H54 (cell line): ENCODE measurements at regions not wholly inside any gene's neighbourhood (a gene's known extent, or its start where the extent isn't known, plus 50 kb on each side); places are given as distances from the start of the nearest gene placed in this dataset.

Experiments used
- DNase-seq: peaks from one replicate; pipeline ENCODE4 v3.0.0; 2011; ENCODE audit warnings: low spot score, mixed read lengths; ENCODE audit not compliant: insufficient read length
- FAIRE-seq: peaks from 3 replicates; lab custom pipeline; 2011; peaks lifted over from hg19 to GRCh38; lab: Jason Lieb, UNC
- POLR2A ChIP-seq: IDR thresholded peaks from 2 replicates; pipeline ENCODE4 v1.6.1; 2011; ENCODE audit warnings: low read depth, mild to moderate bottlenecking, low read length

- no peak for FAIRE-seq
- TF ChIP-seq POLR2A = no peak
- no peak for DNase-seq
Observed at GRCh38 chr7:115709664-115710063, 320.9 kb downstream of the TFEC start.

- no peak for DNase-seq
- TF ChIP-seq POLR2A = no peak
- FAIRE-seq = no peak
Observed at GRCh38 chr7:115708013-115708341, 322.6 kb downstream of the TFEC start.

GRCh38 chr7:115707258-115708012, 323.1 kb downstream of the TFEC start:
- FAIRE-seq = no peak

GRCh38 chr7:115704884-115705283, 325.7 kb downstream of the TFEC start:
- TF ChIP-seq POLR2A = no peak
- DNase-seq (no peak), FAIRE-seq (no peak)

More at GRCh38 chr7:115707258-115708012, 323.1 kb downstream of the TFEC start:
- no peak for DNase-seq
- TF ChIP-seq POLR2A = no peak

GRCh38 chr7:115701141-115701540, 329.4 kb downstream of the TFEC start:
- DNase-seq = no peak
- TF ChIP-seq POLR2A = no peak
- FAIRE-seq = no peak

- DNase-seq (no peak), FAIRE-seq (no peak)
- no peak for TF ChIP-seq POLR2A
Observed at GRCh38 chr7:115694424-115694823, 336.1 kb downstream of the TFEC start.

- no peak for TF ChIP-seq POLR2A
- FAIRE-seq = no peak
- DNase-seq = no peak
Observed at GRCh38 chr7:115693779-115694178, 336.8 kb downstream of the TFEC start.

GRCh38 chr7:115689941-115690340, 340.6 kb downstream of the TFEC start:
- DNase-seq (no peak), FAIRE-seq (no peak)
- no peak for TF ChIP-seq POLR2A

- no peak for TF ChIP-seq POLR2A
- DNase-seq = no peak
- FAIRE-seq = no peak
Observed at GRCh38 chr7:115683093-115683492, 347.5 kb downstream of the TFEC start.

GRCh38 chr7:115682507-115682906, 348.1 kb downstream of the TFEC start:
- FAIRE-seq (no peak), DNase-seq (no peak)
- TF ChIP-seq POLR2A = no peak

- TF ChIP-seq POLR2A = no peak
- FAIRE-seq (no peak), DNase-seq (no peak)
Observed at GRCh38 chr7:115680921-115681320, 349.6 kb downstream of the TFEC start.

GRCh38 chr7:115679976-115680375, 350.6 kb downstream of the TFEC start:
- FAIRE-seq (peak; percentile 67), DNase-seq (no peak)
- no peak for TF ChIP-seq POLR2A

GRCh38 chr7:115679423-115679822, 351.1 kb downstream of the TFEC start:
- FAIRE-seq (no peak), DNase-seq (no peak)
- no peak for TF ChIP-seq POLR2A

GRCh38 chr7:115678086-115678982, 352.2 kb downstream of the TFEC start:
- DNase-seq = no peak
- no peak for FAIRE-seq
- TF ChIP-seq POLR2A = no peak
